Brain pericyte (primary cell): ENCODE measurements at regions not wholly inside any gene's neighbourhood (a gene's known extent, or its start where the extent isn't known, plus 50 kb on each side); places are given as distances from the start of the nearest gene placed in this dataset.
"Not testable (repeated sequence)": the region's sequence is repeated elsewhere in the genome, so short reads cannot be mapped to it uniquely, and the experiment has no call there.

Experiments used
- DNase-seq: peaks from one replicate; pipeline ENCODE4 v3.0.0-alpha.2; 2012; ENCODE audit warnings: low read depth, low spot score

DNA sequence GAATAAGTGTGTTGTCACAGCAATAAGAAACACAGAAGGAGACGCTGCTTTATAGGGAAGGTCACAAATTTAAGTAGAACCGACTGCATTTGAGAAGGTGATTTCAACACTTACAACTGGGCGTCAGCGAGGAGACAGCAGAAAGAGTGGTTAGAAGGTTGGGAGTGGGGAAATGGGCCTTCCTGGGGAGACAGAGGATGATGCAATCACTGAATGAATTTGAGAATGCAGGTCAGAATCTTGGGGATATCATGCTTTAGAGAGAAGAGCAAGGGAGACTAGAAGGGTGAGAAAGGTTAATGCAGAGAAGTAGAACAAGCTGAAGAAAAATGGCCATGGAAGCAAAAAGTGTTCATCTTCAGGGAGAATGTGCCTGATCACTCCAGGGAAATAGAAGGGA lies 616.1 kb upstream of the FAM98A start:
- no peak for DNase-seq

DNA sequence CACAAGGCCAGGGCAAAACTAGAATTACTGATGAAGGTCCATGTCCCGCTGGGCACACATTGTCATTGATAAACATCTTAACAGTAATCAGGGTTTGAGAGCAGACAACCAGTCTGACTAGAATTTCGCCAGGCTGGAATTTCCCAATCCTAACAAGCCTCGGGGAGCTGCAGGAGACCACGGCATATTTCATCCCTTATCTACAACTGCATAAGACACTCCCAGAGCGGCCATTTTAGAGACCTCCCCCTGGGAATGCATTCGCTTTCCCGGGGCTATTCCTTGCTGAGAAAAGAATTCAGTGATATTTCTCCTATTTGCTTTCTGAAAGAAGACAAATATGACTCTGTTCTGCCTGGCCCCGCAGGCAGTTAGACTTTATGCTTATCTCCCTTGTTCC lies 611.3 kb upstream of the FAM98A start:
- DNase-seq = not testable (repeated sequence)

DNA sequence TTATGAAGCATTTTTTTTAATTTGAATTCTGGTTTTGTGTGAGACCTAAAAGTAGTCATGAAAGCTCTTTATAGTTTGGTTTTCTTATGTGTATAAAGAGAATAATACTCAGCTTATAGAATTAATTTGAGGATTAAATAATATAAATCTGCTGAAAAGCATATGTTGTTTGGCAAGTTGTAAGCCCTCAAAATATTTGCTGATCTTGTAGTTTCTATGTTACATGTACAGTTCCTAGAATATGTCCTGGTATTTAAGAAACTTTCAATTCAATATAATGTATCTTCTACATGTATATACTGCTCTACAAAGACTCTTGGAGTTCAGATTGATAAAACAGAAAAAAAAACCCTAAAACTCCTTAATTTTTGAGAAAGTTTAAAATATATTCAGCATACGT lies 605.5 kb upstream of the FAM98A start:
- DNase-seq = no peak

- no peak for DNase-seq
Measured at GRCh38 chr2:34201099-34201498, 602.0 kb upstream of the FAM98A start.

DNA sequence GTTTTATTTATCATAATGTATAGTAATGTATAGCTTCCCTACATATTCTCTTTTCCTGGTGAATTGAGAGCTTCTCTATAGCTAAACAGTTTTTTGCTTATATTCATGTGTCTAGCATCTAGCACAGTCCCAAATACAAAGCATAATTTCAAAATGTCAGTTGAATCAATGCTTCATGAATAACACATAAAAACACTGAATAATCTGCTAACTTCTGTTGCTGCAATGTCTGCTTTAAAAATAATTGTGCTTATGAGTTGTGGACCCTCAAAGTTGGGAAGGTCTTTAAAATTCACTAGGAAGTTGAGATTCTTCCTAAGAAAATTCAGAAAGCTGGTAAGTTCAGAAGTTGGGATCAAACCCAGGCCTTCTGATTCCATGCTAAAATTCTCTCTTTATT lies 600.9 kb upstream of the FAM98A start:
- no peak for DNase-seq

- no peak for DNase-seq
Measured at GRCh38 chr2:34193164-34193563, 594.1 kb upstream of the FAM98A start.

DNA sequence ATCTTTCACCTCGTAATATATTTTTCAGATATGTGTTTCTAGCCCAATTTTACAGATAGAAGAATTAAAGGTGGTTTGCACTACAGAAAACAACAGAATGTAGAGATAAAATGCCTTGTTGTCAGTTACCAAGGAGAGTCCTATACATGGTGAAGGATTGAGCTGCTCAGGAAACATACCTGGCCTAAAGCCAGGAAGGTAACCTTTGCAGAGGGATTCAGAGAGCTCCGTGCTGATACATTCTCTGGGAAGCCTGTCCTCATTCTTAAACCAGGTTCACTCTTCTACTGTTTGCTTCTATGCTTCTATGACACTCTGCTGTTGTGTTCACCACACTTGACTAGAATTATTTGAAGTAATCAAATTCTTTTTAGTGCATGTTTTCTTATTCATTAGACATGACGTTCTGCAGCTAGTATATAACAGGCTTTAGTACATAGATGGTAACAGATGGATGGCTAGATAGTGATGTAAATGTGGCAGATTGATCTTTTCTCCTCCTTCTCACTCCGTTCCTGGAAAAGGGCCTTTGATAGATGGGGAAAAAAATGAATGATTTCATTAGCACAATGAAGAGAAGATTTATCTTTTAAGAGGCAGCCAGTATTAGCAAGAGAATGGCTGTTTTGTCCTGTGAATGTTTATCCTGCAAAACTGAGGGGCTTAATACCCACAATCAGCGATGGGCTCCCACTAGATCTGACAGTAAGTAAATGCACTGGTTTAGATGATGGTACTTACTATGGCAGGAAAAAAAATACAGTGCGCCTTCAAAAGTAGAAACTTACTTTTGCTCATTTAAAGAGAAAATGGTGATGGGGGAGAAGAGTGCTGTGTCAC lies 589.6 kb upstream of the FAM98A start:
- no peak for DNase-seq

DNA sequence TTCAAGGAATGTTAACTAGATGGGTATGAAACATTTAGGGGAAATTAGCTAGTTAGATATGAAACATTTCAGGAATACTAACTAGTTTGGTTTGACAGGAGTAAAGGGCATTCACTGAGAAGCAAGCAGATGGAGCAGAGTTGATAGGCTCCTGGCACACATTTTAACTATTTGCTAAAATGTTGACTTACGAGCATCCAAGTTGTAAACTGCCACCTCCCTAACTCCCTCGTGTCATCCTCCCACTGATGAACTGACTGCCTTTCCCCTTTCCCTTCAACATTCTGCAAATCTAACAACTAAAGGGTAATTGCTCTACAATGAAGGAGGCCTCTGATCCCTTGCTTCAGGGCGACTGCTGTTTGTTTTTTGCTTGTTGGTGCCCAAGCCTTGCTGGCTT lies 580.4 kb upstream of the FAM98A start:
- DNase-seq = no peak

DNA sequence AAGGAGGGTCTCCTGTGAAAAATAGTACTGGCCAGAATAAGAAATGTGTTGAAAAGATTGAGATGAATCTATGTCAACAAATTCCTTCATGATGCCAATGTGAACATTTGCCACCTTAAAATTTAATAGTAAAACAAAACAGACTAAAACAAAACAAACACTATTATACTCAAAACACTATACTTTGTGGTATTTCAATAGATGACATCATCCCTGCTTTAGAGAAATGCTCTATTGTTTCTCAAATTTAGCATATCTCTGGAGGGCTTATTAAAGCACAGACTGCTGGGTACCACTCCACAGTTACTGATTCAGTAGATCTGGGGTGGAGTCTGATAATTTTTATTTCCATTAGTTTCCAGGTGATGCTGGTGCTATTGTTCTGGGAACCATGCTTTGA lies 579.4 kb upstream of the FAM98A start:
- no peak for DNase-seq

DNA sequence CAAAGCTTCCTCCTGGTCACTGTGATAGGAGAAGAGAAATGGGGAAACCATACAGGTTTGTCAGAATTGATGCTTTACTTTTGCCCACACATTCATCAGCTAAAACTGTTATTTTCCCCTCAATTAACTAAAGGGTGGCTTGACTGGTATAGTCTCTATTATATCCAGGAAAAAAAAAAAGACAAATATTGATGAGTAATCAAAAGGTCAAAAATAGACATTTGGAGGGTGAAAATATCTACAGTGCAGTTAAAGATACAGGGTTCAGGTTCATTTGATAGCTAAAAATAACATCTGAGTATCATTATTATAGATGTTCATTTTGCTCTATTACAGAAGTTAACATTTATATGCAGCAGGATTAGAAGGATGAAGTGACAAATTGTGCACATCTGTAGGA lies 577.6 kb upstream of the FAM98A start:
- no peak for DNase-seq

DNA sequence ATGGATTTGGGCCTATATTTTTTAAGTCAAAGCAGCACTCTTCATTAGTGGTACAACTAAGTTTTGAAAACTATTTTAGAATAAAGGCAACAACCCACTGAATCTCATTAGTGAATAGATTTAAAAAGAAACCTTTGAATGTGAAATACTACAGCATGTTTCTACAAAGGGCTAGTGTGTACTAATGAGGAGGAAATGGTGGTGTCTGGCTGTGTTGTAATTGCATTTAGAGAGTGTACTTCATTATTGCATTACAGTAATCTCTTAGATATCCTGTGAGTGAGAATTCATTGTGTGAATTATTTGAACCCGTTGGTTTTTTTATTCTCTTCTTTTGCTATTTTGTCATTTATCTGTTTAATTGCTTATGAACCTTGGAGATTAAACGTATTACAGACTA lies 575.4 kb upstream of the FAM98A start:
- no peak for DNase-seq

- no peak for DNase-seq
Measured at GRCh38 chr2:34162231-34162630, 563.1 kb upstream of the FAM98A start.

- no peak for DNase-seq
Measured at GRCh38 chr2:34161549-34161948, 562.5 kb upstream of the FAM98A start.

DNA sequence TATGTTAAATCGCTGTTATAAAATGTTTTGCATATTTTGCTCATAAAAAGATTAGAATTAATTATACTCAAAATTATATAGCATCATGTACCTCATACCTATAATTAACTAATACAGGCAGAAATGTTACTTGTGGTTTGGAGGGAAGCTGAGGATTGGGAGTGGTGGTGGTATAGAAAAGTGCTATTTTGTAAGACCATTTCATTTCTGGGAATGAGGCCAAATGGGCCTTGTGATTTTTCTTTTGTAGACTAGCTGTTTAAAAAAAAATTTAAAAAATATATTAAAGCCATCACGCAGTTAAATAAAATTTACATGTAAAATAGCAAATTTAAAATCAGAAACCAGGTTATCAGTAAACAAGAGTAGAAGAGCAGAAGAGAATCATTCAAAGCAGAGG lies 560.8 kb upstream of the FAM98A start:
- DNase-seq = no peak

DNA sequence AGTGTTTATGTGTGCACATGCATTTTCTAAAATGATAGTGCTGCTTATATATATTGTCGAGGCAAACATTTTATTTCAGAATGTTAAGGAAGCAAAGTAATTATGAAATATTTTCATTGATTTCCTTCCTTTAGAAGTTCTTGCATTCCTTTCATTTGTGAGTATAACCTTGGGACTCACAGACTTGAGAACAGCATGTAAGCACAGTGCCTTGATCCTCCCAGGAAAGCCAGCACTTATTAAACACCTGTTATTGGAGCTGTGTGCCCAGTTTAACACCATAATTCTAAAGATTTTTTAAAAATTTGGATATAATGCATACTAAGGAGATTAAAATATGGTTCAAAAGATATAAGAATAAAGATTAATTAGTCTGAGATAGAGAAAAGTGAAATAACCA lies 554.4 kb upstream of the FAM98A start:
- no peak for DNase-seq

DNA sequence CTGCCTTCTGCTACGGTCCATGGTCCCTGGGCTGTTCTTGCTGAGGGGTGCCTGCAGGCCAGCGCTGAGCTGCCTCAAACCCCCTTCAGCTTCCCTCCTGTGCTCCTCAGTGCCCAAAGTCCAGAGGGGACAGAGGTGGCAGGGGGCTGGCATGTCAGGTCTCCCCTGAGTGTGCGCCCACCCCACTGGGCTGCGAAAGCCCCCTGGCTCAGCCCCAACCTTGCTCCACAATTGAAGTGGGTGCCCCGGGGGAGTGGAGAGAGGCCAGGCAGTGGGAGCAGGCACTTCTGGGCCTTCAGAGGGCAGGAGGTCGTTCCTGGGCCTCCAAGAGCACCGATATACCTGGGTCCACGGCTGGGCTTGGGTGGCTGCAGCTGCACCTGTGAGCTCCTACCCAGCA lies 548.7 kb upstream of the FAM98A start:
- no peak for DNase-seq

DNA sequence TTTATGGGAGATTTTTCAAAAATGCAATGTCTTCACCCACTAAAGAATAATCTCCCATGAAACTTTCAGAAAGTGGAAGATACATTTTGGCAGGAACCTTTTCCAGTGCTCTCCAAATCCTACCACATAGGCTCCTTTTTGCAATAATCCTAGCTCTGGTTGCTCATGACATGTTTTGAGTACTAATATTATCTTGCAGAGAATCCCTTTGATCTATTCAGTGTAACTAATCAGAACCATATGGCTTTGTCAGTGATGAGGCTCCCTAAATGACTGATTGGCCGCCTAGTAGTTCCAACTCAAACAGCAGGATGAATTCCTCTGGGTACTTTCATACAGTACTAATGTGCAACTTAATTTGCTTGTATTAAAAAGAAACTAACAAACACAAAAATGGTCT lies 544.0 kb upstream of the FAM98A start:
- no peak for DNase-seq

DNA sequence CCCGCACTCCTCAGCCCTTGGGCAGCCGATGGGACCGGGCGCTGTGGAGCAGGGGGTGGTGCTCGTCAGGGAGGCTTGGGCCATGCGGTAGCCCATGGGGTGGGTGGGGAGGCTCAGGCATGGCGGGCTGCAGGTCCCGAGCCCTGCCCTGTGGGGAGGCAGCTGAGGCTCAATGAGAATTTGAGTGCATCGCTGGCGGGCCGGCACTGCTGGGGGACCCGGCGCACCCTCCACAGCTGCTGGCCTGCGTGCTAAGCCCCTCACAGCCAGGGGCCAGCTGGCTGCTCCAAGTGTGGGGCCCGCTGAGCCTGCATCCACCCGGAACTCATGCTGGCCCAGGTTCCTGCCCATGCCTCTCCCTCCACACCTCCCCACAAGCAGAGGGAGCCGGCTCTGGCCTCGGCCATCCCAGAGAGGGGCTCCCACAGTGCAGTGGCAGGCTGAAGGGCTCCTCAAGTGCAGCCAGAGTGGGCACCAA lies 543.5 kb upstream of the FAM98A start:
- DNase-seq = not testable (repeated sequence)

DNA sequence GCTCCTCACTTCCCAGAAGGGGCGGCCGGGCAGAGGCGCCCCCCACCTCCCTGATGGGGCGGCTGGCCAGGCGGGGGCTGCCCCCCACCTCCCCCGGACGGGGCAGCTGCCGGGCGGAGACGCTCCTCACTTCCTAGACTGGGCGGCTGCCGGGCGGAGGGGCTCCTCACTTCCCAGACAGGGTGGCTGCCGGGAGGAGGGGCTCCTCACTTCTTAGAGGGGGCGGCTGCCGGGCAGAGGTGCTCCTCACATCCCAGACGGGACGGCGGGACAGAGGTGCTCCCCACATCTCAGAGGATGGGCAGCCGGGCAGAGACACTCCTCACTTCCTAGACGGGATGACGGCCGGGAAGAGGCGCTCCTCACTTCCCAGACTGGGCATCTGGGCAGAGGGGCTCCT lies 534.0 kb upstream of the FAM98A start:
- DNase-seq = not testable (repeated sequence)

GRCh38 chr2:34126279-34126678 lies 527.2 kb upstream of the FAM98A start:
- no peak for DNase-seq

- DNase-seq = no peak
Measured at GRCh38 chr2:34123996-34124785, 525.1 kb upstream of the FAM98A start.

DNA sequence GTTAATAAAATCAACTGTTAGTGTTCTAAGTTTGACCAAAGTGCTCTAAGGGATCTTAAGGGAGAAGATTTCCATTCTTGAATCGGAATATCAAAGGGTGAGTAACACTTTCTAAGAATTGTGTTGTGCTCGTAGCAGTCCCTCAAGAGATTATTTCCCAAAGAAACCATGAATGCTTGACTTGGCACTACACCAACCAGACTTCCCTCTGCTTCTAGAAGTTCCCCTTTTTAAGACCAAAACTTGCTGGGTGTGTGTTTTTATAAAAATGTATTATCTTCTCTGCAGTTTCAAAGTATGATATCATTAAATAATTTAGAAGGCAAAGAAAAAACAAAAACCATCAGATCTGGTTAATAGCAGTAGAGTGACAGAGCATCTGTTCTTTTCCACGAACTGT lies 522.0 kb upstream of the FAM98A start:
- DNase-seq = no peak

GRCh38 chr2:34115076-34115475 lies 516.0 kb upstream of the FAM98A start:
- DNase-seq = no peak
